HG03139 (cell line): ENCODE measurements at regions not wholly inside any gene's neighbourhood (a gene's known extent, or its start where the extent isn't known, plus 50 kb on each side); places are given as distances from the start of the nearest gene placed in this dataset.

Experiments used
- ATAC-seq: cut with Tn5 transposase; IDR thresholded peaks from one replicate; pipeline ENCODE4 v1.9.1; 2021; ENCODE audit not compliant: unreplicated experiment

DNA sequence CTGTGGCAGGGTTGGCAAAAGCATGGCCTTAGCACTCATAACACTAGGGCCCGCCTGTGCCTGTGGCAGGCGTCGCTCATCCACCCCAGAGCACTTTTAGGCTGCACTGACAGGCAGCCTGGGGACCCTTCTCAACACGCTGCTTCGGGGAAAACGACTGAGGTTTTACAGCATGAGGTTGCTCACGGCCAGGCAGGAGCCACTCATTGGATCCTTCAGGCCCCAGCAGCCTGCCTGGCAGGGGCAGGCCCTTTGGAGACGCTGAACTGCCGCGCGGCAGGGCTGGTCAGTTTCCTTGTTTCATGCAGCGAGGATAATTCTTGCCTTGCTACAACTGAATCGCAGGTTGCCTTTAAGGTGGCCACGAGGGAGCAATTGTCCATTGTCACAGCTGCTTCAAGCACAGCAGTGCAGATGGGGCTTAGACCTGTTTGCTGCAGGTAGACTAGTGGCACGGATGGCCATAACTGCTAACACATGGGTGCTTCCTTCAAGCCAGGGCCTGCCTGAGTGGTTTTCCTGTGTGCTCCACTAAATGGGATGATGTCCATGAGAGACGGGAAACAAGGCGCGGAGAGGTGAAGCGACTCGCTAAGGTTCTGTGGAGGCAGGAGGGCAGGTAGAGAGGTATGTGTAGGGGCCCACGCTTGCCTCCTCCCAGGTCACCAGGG lies 49.9 kb upstream of the HS6ST1 start:
- no peak for ATAC-seq

DNA sequence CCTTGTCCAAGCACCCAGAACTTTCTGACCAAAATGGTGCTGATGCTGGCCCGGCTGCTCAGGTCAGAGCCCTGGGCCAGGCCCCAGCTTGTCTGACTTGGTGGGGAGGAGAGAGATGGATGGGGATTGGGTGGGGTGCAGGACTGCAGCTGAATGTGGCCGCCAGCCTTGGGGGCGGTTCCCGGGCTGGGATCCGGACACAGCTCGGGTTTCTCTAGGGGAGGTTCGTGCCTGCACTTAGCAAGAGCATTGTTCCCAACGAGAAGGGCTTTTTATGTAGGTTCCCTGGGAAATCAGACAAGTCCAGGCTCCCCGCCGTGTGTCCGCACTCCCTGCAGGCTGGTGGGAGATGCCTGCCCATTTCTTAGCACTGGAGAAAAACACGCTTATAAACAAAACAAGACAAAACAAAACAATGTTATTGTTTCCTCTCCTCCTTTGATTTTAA lies 50.5 kb upstream of the HS6ST1 start:
- ATAC-seq = no peak

DNA sequence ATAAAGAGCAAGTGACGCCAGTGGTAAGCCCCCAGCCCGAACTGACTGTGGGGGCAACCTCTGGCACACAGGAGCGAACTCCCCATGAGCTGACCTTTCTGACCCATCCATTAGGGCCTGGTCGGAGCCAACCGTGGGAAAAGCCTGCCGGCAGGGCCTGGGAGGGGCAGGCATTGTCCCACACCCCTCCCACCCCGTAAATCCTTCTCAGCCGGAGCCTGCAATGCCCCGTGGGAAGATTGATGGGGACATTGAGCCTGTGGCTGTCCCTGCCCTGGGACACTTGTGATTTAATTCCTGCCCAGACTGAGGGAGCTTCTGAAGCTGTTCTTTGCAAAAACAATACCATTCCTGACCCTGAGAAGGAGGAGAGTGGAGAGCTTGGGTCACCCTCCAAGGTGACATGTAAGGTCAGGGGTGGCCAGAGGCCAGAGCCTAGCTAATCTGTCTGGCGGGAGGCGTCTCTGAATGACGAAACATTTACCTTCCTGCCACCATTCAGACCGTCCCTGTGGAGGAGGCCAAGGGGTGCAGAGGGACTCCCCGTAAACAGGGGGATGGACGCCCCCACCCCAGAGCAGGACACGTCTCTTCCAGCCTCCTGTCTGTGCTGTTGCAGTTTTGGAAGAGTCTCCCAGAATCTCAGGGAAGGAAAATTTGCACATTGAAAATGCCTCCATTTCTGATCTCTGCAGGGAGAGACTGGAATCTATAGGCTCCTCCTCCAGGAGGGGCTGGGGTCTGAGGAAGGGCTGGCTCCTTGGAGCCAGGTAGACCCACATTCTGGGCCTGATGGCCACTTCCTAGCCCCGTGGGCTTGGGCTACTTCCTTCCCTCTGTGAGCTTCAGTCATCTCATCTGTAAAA lies 51.2 kb upstream of the HS6ST1 start:
- no peak for ATAC-seq

DNA sequence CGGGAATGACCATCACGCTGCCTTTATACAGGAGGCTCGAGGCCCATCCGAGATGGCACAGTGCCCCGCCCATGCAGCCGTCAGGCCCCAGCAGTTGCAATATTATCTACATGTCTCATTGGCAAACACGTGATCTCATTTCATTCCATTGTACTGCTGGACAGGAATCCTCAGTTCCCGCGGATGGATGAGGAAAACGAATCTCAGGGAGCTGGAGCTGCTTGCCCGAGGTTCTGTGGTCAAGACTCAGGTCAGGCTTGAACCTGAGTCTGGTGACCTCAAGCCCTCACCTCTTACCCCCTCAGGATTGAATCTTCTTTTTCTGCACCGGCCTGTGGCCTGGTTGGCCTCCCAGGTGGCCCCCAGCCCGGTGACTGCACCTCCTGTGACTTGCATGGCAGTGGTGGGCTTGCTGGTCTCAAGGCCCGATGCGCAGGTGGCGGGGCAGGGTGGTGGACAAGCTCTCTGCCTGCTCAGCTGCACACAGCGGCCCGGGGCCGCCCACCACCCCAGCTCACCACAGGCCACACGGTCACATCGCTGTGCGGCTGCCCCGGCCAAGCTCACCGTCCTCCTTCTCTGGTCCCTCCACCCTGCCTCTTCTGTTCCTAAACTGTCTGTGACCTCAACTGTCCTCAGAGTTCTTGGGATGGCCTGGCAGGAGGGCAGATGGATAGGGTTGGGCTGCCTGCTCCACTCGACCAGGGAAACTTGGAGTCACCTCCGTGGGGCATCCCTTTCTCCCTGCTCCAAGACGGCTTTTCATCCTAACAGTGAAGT lies 52.0 kb upstream of the HS6ST1 start:
- ATAC-seq = no peak

DNA sequence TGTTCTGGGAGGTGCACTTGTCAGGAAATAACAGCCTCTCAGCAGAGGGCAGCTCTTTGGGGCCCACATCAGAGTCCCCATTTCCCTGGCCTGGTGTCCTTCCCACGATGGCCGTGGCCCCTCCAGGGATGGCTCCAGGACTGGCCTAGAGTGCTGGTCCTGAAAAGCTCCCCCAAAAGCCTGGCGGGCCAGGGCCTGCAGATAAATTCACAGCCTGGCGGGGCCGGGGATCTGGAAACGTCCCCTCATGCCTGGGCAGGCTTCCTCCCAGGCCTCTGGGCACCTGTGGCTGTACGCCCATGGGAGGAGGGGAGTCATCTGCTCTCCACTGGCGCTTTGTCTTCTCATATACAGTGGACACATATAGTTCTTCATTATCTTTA lies 52.6 kb upstream of the HS6ST1 start:
- ATAC-seq = no peak

DNA sequence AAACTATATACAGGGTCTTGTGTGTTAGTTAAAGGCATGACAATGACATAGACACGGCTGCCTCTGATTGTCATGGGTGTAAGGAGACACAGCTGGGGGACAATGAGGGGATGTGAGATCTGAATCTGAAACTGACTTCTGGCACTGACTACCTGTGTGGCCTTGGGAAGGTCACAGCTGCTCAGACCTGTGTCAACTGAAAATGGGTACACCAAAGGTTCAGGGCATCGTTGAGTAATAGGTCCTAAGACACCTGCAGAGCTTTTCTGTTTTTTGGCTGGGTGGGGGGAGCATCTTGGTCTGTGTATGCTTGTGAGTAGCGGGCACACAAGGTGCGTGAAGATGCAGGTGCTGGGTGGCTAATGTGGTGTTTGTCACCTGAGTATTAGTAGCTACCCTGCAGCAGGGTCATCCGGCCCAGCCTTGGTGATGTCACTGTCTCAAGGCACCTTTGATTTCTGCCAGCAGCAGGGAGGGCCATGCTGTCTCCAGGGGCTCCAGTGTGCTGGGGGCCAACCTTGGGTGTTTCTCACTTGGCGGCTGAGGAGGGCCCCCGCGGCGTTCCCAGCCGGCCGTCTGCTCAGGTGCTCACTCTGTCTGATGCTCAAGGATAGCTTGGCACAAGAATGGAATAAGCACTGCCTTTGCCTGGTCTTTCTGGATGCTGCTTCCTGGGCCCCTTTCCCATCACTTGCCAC lies 53.1 kb upstream of the HS6ST1 start:
- ATAC-seq = no peak

DNA sequence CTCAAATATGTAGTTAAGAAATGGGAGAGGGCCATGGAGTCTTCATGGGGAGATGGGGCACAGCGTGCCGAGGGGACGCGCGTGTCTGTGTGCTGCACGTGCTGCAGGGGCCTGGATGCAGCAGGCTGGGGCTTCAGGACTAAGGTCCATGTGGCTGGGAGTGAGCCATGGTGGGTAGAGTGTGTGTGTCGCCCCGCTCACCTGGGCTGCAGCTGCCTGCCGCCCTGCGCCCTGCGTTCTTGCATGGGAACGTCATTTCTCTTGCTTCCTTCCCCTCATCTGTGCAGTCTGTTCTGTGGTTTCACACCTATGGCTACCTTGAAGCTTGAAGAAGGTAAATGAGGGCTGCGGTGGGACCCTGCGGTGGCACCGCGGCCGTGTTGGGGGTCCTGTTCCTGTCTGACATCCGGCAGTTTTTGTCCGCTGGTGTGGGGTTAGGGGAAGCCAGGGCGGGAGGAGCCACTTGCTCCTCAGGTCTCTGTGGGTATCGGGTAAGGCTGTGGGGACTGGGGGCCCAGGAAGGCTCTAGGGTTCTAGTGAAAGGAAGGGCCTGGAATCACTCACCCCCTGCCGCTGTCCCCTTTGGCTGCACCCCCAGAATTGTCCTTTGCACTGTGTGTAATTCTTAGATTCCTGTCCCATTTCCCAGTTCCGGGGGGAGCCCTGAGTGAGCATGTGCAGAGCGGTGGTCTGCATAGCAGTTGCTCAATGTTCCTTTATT lies 54.1 kb upstream of the HS6ST1 start:
- no peak for ATAC-seq

DNA sequence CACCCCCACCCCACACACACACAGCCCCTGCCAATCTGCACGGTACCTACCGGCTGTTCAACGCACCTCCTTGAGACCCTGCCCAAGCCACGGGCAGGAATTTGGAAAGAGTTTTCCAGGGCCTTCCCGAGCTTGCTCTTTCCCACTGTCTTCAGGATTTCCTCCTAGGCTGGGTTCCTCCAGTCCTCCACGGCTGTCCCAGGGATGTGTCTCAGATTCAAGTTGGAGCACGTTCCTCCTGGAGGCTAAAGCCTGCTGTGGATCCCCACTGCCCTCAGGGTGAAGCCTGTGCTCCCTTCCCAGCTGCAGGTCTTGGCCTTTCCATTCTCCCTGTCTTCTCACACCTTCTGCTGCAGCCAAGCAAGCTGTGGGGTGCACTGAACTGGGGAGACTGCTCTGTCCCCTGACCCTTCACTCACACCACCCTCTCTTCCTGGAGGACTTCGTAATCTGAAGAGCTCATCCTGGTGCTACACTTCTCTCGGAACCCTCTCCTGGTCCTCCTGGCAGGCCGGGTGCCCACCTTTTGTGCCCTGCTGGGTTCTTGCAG lies 54.9 kb upstream of the HS6ST1 start:
- no peak for ATAC-seq

DNA sequence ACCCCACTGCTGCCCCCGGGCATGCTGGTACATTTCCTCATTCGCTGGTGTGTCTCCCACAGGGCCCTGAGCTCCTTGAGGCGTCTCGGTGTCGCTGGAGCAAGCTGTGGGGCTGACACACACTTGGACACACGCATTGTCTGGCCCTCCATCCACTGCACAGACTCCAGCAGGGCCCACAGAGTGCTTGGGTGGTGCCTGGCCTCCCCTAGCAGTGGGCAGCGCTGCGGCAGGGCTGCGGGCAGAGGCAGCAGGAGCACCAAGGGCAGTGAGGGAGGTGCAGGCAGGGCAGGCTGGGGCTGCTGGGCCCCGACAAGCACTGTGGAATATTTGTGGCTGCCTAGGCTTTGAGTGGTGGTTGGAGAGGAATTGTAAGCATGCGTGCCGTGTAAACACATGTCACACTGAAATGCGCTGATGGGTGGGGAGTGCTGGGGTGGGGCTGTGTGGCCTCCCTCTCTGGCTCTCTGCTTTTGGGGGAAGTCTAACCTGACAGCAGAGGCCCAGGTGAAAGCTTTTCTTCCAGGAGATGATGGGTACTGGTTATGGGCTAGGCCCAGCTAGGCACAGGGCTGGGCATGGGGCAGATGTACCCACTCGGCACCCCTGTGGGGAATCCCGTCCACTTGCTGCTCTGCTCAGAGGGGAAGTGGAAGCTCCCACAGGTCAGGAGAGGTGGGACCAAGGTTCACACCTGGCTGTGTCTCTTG lies 55.5 kb upstream of the HS6ST1 start:
- no peak for ATAC-seq

DNA sequence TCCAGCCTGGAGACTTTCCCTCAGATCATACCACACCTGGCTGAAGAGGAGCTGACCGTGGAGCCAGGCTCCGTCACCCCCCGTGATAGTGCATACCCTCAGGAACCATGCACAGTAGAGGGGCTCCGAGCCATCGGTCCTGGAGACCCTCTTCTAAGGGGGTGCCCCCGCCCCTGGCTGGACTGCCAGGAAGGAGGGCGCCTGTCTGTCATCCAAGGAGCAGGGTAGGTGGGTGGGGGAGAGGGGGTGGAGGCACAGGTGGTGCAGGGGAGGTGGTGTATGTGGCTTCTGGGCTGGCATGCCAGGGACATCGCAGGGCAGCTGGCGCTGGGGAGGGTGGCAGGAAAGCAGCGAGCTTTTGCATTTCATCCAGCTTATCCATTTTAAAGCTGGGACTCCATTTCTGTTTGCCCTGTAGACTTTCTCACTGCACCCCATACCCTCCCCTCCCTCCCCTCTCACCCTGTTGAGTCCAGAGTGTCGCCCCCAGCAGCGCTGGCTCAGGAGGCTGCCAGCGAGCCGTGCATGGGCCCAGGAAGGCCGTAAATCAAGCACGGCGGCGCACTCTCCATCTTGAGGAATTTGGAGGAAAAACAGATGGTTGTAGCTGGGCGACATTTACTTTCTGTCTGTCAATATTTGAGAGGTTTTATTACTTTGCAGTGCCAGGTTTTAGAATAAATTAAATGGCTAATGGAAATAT lies 56.2 kb upstream of the HS6ST1 start:
- ATAC-seq = no peak

DNA sequence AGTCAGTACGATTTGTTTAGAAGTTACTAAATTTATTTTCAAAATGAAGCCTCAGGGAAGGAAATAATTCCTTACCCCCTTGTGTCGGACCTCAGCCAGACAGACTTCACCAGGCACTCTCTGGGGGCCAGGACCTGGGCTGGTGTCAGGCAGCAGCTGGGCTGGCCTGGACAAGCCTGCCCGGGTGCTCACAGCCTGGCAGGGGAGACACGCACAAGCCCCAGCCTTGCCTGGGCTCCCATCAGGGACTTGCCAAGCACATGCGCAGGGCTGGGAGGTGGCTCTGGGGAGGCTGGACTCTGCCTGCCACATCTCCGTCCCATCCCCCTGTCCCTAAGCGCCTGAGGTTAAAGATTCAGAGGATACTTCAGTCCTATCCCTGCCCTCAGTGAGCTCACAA lies 56.8 kb upstream of the HS6ST1 start:
- ATAC-seq = no peak

DNA sequence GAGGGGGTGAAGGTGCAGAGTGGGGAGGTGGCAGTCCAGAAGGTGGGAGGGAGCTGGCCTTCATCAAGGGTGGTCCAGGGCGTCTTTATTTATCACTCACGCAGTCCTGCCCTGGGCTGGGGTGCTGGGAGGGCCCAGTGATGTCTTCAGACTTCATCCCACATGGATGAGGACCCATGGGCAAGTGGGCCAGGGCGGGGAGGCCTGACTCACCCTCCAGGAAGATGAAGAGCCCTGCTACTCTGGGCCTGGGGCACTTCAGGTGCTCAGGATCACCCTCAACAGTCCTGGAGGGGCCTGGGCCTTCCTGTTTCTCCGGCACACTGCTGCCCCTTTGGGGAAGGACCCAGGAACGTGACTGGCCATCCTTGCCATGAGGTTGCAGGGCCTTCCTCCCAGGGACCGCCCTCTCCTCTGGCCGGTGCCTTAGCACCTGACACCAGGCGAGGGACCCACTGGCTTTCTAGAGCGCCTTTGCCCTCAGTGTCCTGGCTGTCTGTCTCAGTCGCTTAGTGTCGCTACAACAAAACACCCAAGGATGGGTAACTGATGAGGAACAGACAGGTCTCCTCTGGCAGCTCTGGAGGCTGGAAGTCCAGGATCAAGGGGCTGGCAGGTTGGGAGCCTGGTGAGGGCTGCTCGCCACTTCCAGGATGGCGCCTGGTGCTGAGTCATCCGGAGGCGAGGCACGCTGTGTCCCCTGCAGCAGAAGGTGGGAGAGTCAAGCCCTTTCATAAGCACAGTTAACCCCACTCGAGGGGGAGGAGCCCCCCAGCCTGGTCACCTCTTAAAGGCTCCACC lies 57.8 kb upstream of the HS6ST1 start:
- no peak for ATAC-seq

DNA sequence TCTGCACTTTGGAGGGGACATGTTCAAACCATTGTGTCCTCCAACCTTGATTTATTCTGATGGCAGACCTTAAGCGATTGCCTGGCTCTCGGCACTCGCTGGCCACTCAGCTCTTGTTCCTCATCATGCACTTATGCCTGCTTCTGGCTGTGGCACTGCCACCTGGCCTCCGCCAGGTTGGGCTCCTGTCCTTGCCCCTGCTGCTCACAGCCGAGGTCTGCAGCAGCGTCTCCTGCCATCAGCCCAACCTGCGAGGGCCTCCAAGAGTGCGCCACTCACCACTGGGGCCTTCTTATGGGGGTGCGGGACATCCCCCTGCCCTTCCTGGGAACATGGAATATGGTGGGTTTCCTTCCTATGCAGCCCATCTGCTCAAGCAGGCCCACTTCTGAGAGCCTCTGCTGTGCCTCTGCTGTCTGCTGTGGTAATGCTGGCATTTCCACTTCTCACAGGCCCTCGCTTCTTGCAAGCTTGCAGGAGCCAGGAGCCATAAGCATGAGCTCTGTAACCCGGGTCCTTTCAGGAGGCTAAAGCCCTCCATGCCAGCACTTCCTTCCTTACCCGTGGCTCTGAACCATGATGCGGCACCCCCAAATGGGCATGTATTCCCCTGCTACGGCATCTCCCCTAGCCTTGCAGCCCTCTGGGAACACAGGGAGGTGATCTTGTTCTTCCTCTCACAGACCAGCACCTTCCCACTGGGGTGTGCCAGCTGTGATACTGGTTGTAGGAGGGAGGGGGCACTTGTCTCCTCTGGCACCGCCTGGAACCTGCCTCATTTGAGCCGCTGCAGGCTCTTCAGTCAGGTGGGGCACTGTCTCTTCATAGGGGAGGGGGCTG lies 58.6 kb upstream of the HS6ST1 start:
- ATAC-seq = no peak

DNA sequence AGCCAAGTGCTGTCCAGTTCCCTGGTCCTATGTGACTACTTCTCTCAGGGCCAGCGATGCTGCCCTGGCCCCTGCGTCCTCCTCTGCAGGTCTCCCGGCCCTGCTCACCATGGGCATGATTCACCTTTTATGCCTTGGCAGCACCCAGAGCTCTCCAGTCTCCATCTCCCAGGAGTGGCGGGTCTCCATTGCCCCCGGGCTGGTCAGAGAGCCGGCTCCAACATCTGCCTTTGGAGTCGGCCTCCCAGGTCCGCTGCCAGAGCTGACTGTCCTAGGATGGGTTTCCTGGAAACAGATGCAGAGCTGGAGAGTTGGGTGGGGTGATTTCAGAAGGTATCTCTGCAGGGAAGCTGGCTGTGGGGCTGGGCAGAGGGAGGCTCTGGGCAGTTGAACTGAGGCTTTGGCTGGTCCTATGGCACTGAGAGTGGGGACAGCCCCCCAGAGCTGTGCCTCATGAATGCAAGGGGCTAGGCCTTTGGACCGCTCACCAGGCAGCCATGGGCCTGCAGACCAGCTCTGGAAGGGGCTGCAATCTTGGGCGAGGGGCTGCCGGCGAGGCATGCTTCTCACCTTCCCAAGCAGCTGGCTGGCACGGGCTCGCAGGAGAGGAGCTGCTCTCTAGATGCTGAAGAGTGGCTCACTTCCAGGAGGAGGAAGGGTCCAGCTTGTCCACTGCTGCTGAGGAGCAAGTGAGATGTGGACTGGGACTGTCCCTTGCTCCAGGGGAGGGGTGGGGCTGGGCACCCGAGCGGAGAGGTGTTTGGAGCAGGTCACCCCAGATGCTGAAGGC lies 59.8 kb upstream of the HS6ST1 start:
- no peak for ATAC-seq

DNA sequence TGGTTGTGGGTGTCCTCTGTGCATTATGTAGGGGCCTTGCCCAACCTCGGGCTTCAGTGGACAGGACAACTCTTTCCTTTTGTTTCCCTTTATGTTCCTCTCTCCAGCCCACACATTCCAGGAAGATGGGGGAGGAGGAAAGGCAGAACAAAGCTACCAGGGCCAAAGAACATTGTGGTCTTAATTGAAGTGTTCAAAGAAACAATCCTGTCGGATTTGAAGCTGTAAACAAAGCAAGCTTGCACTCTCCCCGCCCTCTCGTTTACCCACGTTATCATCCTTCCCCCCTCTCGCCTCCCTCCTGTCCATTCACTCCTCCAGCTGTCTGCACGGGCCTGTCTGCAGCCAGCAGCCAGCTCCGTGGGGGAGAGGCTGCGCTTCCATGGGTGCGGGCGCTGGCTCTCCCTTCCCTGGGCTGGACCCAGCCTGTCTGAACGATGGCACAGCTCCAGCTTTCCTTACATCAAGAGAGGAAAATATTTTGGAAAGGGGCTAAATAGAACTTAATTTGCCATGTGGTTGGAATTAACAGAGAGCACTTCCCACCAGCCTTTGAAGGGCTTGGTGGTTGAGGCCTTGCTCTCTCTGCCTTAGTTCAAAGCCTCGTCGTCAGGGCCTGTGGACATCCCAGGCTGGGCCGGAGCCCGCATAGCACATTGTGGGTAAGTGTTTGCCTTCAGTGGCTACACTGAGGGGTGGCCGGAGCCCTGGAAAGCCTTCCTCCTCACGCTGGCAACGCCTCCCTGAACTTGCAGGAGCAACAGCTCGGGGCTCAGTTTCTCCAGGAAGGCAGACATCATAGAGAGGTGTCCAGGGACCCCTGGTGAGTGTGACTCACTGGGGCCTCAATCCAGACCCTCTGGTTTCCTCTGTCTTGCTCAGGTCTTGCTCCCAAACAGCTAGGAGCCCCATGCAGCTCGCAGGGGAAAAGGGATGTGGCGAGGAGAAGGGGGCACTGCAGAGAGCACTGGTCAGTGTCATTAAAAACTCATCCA lies 60.6 kb upstream of the HS6ST1 start:
- ATAC-seq = no peak
